Left ventricle myocardium inferior (tissue), 1 donor: ENCODE measurements at regions not wholly inside any gene's neighbourhood (a gene's known extent, or its start where the extent isn't known, plus 50 kb on each side); places are given as distances from the start of the nearest gene placed in this dataset.

Experiments used
- DNase-seq: peaks from one replicate; pipeline ENCODE4 v3.0.0-alpha.2; 2020
- H3K27ac ChIP-seq: fragments of 200-600 bp; replicated peaks from 2 replicates; pipeline ENCODE4 v1.8.0; 2021
- H3K27me3 ChIP-seq: fragments of 200-600 bp; 2 replicates; pipeline ENCODE4 v1.8.0; 2021; ENCODE audit warnings: low read depth
- H3K36me3 ChIP-seq: fragments of 200-600 bp; 2 replicates; pipeline ENCODE4 v1.8.0; 2021
- H3K4me1 ChIP-seq: fragments of 200-600 bp; 2 replicates; pipeline ENCODE4 v1.8.0; 2021
- H3K4me3 ChIP-seq: fragments of 200-600 bp; 2 replicates; pipeline ENCODE4 v1.8.0; 2021; ENCODE audit warnings: mild to moderate bottlenecking, moderate library complexity
- H3K9me3 ChIP-seq: fragments of 200-600 bp; replicated peaks from 2 replicates; pipeline ENCODE4 v1.8.0; 2021
- intact Hi-C: fragments of 100-400 bp; cut with micrococcal nuclease; formaldehyde crosslinking; loops from one replicate; pipeline ENCODE4 v1.11.0; 2022
- TF ChIP-seq, protein P1 (sequence below): fragments of 200-600 bp; IDR thresholded peaks from 2 replicates; pipeline ENCODE4 v1.8.0; 2021; ENCODE audit warnings: antibody characterized with exemption, mild to moderate bottlenecking, borderline replicate concordance
- donor health status: DM: no; HTN: yes; CAD: no; lungs with severe emphysema.

DNA sequence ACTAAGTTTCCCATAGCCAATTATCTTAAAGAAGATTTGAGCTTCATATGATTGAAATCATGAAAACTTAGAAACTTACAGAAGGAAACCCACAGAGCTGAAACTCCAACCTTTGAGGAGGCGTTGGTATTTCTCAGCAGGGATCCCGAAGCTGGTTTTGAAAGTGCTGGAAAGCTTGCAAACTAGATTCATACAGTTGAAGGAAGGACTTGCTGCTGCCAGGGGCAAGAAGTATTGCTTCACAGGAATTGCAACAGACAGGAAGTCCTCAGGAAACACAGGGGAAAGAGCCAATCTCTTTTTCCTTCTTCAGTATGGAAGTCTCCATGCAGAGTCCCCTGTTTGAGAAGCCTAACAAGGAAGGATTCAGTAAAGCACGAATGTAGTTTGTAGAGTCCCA lies 419.7 kb downstream of the CD109 start:
- H3K9me3 ChIP-seq = no peaks in the 10 kb centered on the region
- intact Hi-C loops = no loop called here
- H3K27me3 ChIP-seq = no peaks in the 10 kb centered on the region
- H3K4me3 ChIP-seq = no peak overlapping the region
- H3K4me1 ChIP-seq = no peaks in the 10 kb centered on the region
- TF ChIP-seq, protein P1, sequence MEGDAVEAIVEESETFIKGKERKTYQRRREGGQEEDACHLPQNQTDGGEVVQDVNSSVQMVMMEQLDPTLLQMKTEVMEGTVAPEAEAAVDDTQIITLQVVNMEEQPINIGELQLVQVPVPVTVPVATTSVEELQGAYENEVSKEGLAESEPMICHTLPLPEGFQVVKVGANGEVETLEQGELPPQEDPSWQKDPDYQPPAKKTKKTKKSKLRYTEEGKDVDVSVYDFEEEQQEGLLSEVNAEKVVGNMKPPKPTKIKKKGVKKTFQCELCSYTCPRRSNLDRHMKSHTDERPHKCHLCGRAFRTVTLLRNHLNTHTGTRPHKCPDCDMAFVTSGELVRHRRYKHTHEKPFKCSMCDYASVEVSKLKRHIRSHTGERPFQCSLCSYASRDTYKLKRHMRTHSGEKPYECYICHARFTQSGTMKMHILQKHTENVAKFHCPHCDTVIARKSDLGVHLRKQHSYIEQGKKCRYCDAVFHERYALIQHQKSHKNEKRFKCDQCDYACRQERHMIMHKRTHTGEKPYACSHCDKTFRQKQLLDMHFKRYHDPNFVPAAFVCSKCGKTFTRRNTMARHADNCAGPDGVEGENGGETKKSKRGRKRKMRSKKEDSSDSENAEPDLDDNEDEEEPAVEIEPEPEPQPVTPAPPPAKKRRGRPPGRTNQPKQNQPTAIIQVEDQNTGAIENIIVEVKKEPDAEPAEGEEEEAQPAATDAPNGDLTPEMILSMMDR = no peak
- no peak for DNase-seq
- H3K27ac ChIP-seq = no peak overlapping the region
- H3K36me3 ChIP-seq = no peaks in the 10 kb centered on the region

DNA sequence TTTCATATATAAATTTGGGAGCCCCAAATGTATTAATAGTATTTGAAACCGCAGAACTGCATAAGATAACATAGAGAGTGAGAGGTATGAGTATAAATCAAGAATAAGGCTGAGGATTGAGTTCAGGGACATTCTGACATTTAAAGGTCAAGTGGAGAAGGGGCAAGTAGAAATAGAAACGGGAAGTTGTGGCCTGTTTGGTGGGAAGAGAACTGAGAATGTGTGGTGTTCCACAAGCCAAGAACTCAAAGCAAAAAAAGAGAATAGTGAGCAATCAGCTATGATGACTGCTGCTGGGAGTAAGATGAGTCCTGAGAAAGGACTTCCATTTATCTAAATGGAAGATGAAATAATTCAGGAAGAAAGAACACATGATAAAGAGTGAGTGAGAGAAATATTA lies 418.4 kb downstream of the CD109 start:
- intact Hi-C loops = no loop called here
- Histone ChIP-seq H3K36me3 (no peaks in the 10 kb centered on the region), H3K27me3 (no peaks in the 10 kb centered on the region), H3K27ac (no peak overlapping the region), H3K9me3 (no peaks in the 10 kb centered on the region), H3K4me1 (no peaks in the 10 kb centered on the region), H3K4me3 (no peak overlapping the region)
- DNase-seq = no peak
- TF ChIP-seq, protein P1 = no peak

DNA sequence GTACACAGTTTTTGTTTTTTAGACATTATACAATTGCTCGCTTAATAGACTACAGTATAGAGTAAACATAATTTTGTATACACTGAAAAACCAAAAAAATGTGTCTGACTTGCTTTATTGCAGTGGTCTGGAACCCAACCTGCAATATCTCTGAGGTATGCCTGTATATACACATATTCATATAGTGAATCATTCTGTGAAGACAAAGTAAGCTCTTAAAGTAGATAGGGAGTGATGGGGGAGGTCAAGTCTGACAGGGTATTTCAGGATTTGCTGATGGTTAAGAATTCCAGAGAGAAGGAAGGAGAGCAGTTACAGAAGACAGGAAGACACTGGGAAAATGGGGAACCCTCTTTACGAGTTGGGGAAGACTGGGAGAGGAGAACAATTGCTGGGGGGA lies 417.9 kb downstream of the CD109 start:
- H3K9me3 ChIP-seq = no peaks in the 10 kb centered on the region
- no peaks in the 10 kb centered on the region for H3K27me3 ChIP-seq
- no peaks in the 10 kb centered on the region for H3K4me1 ChIP-seq
- TF ChIP-seq, protein P1 = no peak
- H3K4me3 ChIP-seq = no peak overlapping the region
- no peak for DNase-seq
- no peaks in the 10 kb centered on the region for H3K36me3 ChIP-seq
- H3K27ac ChIP-seq = no peak overlapping the region
- intact Hi-C loops = no loop called here

DNA sequence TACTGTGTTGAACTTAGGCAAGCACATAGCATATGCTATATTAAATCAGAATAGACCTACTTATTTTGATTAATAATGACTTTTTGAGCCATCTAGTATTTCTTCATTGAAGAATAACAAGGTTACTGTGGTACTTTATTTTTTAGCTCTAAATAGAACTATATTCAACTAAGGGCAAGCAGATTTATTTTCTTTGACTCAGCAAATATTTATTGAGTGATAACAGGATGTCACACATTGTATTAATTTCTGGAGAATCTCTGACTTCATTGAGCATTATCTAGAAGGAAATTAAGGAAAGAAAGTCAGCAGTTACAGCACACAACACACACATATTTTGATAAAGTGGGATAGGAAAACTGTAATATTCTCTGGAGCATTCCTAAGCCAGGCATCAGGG lies 407.4 kb downstream of the CD109 start:
- no peak for DNase-seq
- H3K9me3 ChIP-seq = no peaks in the 10 kb centered on the region
- H3K4me3 ChIP-seq = no peak overlapping the region
- no peaks in the 10 kb centered on the region for H3K36me3 ChIP-seq
- no peaks in the 10 kb centered on the region for H3K4me1 ChIP-seq
- no peak overlapping the region for H3K27ac ChIP-seq
- TF ChIP-seq, protein P1 = no peak
- intact Hi-C loops = no loop called here
- no peaks in the 10 kb centered on the region for H3K27me3 ChIP-seq

DNA sequence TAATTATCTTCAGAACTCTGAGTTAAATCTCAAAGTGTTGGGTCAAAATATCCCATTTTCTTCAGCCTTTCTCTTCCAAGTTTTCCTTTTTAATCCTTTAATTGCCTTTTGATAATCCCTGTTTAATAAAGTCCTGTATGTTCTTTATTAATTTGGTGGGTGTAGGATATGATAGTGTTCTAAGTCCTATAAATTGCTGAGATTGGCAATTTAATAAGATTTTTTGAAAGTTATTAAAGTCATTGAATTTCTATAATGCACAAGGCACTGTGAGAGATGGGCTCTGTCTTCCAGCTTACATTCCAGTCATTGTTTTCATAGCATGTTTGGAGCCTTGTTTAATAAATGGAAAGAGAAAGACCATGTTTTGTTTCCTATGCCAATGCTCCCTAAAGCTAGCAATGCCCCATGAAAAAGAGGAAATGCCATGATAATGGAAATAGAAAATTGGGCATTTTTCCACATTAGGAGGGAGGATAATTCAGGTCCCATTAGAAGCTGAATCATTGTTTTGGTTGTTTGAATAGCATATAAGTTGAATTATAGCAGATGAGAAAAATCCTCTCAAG lies 404.8 kb downstream of the CD109 start:
- no peaks in the 10 kb centered on the region for H3K36me3 ChIP-seq
- TF ChIP-seq, protein P1 = no peak
- intact Hi-C loops = no loop called here
- H3K9me3 ChIP-seq = peaks cover 3% of the 10 kb centered on the region
- H3K27ac ChIP-seq = no peak overlapping the region
- H3K27me3 ChIP-seq = no peaks in the 10 kb centered on the region
- H3K4me1 ChIP-seq = no peaks in the 10 kb centered on the region
- DNase-seq = no peak
- H3K4me3 ChIP-seq = no peak overlapping the region
